K562 (cell line): ENCODE measurements at regions not wholly inside any gene's neighbourhood (a gene's known extent, or its start where the extent isn't known, plus 50 kb on each side); places are given as distances from the start of the nearest gene placed in this dataset.

ENCODE experiments used
- ATAC-seq: fragments of 200-7000 bp; cut with Tn5 transposase; 3 replicates; pipeline ENCODE4 v1.9.1; 2020; ENCODE audit warnings: moderate library complexity
- BruUV-seq: library from RNA; stranded (reverse); fragments of 400-500 nt; replicated peaks from 2 replicates; lab custom pipeline; 2021; lab: Mats Ljungman, UMichigan
- CTCF ChIA-PET: fragments of 300-600 bp; formaldehyde crosslinking; extraction: SDS; loops from one replicate; lab custom pipeline; 2021; ENCODE audit warnings: low intra/inter-chr PET ratio; lab: Yijun Ruan, JAX
- POLR2A ChIA-PET: fragments of 300-600, 350-650 bp; sonication (Branson Sonifier 250); formaldehyde crosslinking; extraction: SDS; loops from one replicate; lab custom pipeline; 2021; ENCODE audit warnings: antibody characterized with exemption, inconsistent platforms; lab: Yijun Ruan, JAX
- DNase-seq, 4 experiments: peaks; one replicate each; pipeline versions ENCODE4 v3.0.0 to v3.0.0-alpha.2; 2011 to 2018; ENCODE audit warnings: low spot score in 3 of 4, mixed read lengths in 3 of 4; ENCODE audit errors: extremely low read depth in 1 of 4
- FAIRE-seq: peaks from 2 replicates; lab custom pipeline; 2011; peaks lifted over from hg19 to GRCh38; lab: Jason Lieb, UNC
- H2AFZ ChIP-seq: 2 replicates; pipeline ENCODE4 v1.6.0; 2011; ENCODE audit warnings: low read depth, low read length, control low read depth, inconsistent platforms
- H3K27ac ChIP-seq: fragments of 200-600 bp; 3 replicates; pipeline ENCODE4 v1.8.0; 2011; ENCODE audit warnings: low read depth, mild to moderate bottlenecking, control low read depth, inconsistent platforms, low read length, moderate library complexity, mixed read lengths; ENCODE audit errors: extremely low read depth
- H3K27me3 ChIP-seq, 2 experiments: fragments of 300-600 bp in 1 of 2; 2 replicates in 1 of 2; 3 replicates in 1 of 2; pipeline versions ENCODE4 v1.6.0 to v1.8.0; 2011; ENCODE audit warnings: inconsistent platforms in 2 of 2, low read length in 2 of 2, mild to moderate bottlenecking in 1 of 2, mixed read lengths in 1 of 2, moderate library complexity in 1 of 2; ENCODE audit not compliant: control insufficient read depth in 2 of 2, insufficient read depth in 2 of 2
- H3K36me3 ChIP-seq: fragments of 300-600 bp; 3 replicates; pipeline ENCODE4 v1.8.0; 2011; ENCODE audit warnings: mild to moderate bottlenecking, low read length, inconsistent platforms; ENCODE audit not compliant: control insufficient read depth, insufficient read depth
- H3K4me1 ChIP-seq, 2 experiments: fragments of 200-600 bp in 1 of 2; replicated peaks in 1 of 2; 2 replicates in 1 of 2; 3 replicates in 1 of 2; pipeline versions ENCODE4 v1.5.1 to v1.8.0; 2011; ENCODE audit warnings: inconsistent platforms in 2 of 2, low read length in 2 of 2, mild to moderate bottlenecking in 1 of 2, mixed read lengths in 1 of 2, moderate library complexity in 1 of 2; ENCODE audit not compliant: control insufficient read depth in 2 of 2, insufficient read depth in 2 of 2
- H3K4me2 ChIP-seq: 2 replicates; pipeline ENCODE4 v1.6.1; 2011; ENCODE audit warnings: low read length, control low read depth, inconsistent platforms, mixed read lengths; ENCODE audit not compliant: insufficient read depth
- H3K4me3 ChIP-seq: fragments of 200-600 bp; sonication (generic), shearing (Covaris generic); 2 replicates; pipeline ENCODE4 v1.5.1; 2016; ENCODE audit warnings: control low read depth, inconsistent platforms
- H3K79me2 ChIP-seq: fragments of 200-600 bp; 3 replicates; pipeline ENCODE4 v1.8.0; 2011; ENCODE audit warnings: low read length, inconsistent platforms; ENCODE audit not compliant: control insufficient read depth, insufficient read depth
- H3K9ac ChIP-seq, 2 experiments: 2 replicates each; pipeline versions ENCODE4 v1.6.0 to v1.6.1; 2011; ENCODE audit warnings: low read depth in 2 of 2, low read length in 2 of 2, control low read depth in 1 of 2, inconsistent platforms in 1 of 2, mild to moderate bottlenecking in 1 of 2, mixed read lengths in 1 of 2; ENCODE audit not compliant: insufficient read depth in 1 of 2
- H3K9me1 ChIP-seq: one replicate; pipeline ENCODE4 v1.6.0; 2011; ENCODE audit warnings: inconsistent platforms, mild to moderate bottlenecking, low read length, moderate library complexity; ENCODE audit not compliant: control insufficient read depth, insufficient read depth
- H3K9me3 ChIP-seq: replicated peaks from 2 replicates; pipeline ENCODE4 v1.5.1; 2011; ENCODE audit warnings: low read depth, low read length, inconsistent platforms; ENCODE audit not compliant: control insufficient read depth, insufficient read depth
- H4K20me1 ChIP-seq: replicated peaks from 2 replicates; pipeline ENCODE4 v1.6.1; 2011; ENCODE audit warnings: low read length, inconsistent platforms, mixed read lengths; ENCODE audit not compliant: control insufficient read depth, insufficient read depth
- GATAD2B ChIP-seq: fragments of 450-650 bp; IDR thresholded peaks from 2 replicates; pipeline ENCODE4 v1.6.1; 2017; ENCODE audit warnings: mild to moderate bottlenecking, borderline replicate concordance
- KDM1A ChIP-seq, 2 experiments: fragments of 450-650 bp; IDR thresholded peaks; 2 replicates each; pipeline ENCODE4 v1.6.1; 2016; ENCODE audit warnings: mild to moderate bottlenecking in 2 of 2
- KHSRP ChIP-seq: fragments of 450-650 bp; IDR thresholded peaks from 2 replicates; pipeline ENCODE4 v1.6.1; 2017
- MAFG ChIP-seq: fragments of 450-650 bp; conservative IDR thresholded peaks from 2 replicates; pipeline ENCODE4 v1.6.1; 2016; ENCODE audit warnings: missing genetic modification characterization, missing compliant biosample characterization
- MAX ChIP-seq: sonication (generic); formaldehyde crosslinking; IDR thresholded peaks from 2 replicates; pipeline ENCODE4 v1.9.0; 2022; ENCODE audit warnings: mild to moderate bottlenecking, missing genetic modification reagents
- PRPF4 ChIP-seq: fragments of 200-400 bp; formaldehyde crosslinking; IDR thresholded peaks from one replicate; pipeline ENCODE4 v1.6.1; 2017; ENCODE audit warnings: low read length, low read depth, mild to moderate bottlenecking; ENCODE audit not compliant: insufficient read depth, poor library complexity, severe bottlenecking
- SETDB1 ChIP-seq: IDR thresholded peaks from one replicate; pipeline ENCODE4 v1.6.1; 2012; ENCODE audit warnings: low read length, control low read depth, inconsistent platforms
- SP1 ChIP-seq: sonication (generic); formaldehyde crosslinking; IDR thresholded peaks from 2 replicates; pipeline ENCODE4 v1.8.1; 2022; ENCODE audit warnings: mild to moderate bottlenecking, missing genetic modification reagents
- ZNF324 ChIP-seq: fragments of 250-450 bp; sonication (Bioruptor Pico); IDR thresholded peaks from 2 replicates; pipeline ENCODE4 v1.4.0; 2020; ENCODE audit warnings: mild to moderate bottlenecking
- ZNF384 ChIP-seq: IDR thresholded peaks from 2 replicates; pipeline ENCODE4 v1.6.1; 2012; ENCODE audit warnings: low read depth, low read length, improper control_type of control experiment
- WGBS: fragments of 100-300 bp; shearing (Covaris generic); methylation state at CpG from one replicate; pipeline ENCODE4 v1.1.6; 2016; ENCODE audit warnings: low coverage, mixed read lengths; ENCODE audit not compliant: insufficient coverage; ENCODE audit errors: missing lambda C conversion rate; 5-methylcytosine and 5-hydroxymethylcytosine counted together
- in situ Hi-C: fragments of 300-500 bp; cut with MboI; formaldehyde crosslinking; loops from 4 replicates; pipeline ENCODE4 v1.15.0; 2018; ENCODE audit warnings: inconsistent platforms, mixed read lengths
- intact Hi-C: fragments of 100-400 bp; cut with micrococcal nuclease; formaldehyde crosslinking; loops from 2 replicates; pipeline ENCODE4 v1.14.2; 2022
- TF ChIP-seq, protein P1 (sequence below): sonication (generic); formaldehyde crosslinking; IDR thresholded peaks from 2 replicates; pipeline ENCODE4 v1.8.1; 2023; ENCODE audit warnings: missing genetic modification reagents, mild to moderate bottlenecking, borderline replicate concordance

GRCh38 chr2:30331038-30331437, 99.7 kb downstream of the LBH start:
- no TSS peak for BruUV-seq
- POLR2A ChIA-PET: no interaction called here
- DNase-seq: no peak

GRCh38 chr2:30331869-30332268, 100.5 kb downstream of the LBH start:
- CTCF ChIA-PET: no interaction called here
- Histone ChIP-seq H3K4me1 (no peaks in the 10 kb centered on the region; a peak in 1 of 5 replicates), H2AFZ (no peak overlapping the region), H4K20me1 (no peaks in the 10 kb centered on the region), H3K9me3 (0 out of 2 replicates have a peak, but pooled peaks cover 5% of the 10 kb centered on the region), H3K9me1 (no peaks in the 10 kb centered on the region), H3K27me3 (peaks cover 3 to 22% of the 10 kb centered on the region in 2 experiments; a peak in 3 of 5 replicates), H3K79me2 (no peaks in the 10 kb centered on the region), H3K4me3 (no peak overlapping the region), H3K27ac (no peak overlapping the region), H3K36me3 (no peaks in the 10 kb centered on the region), H3K4me2 (no peak overlapping the region; the same call in 1 of the 2 replicates), H3K9ac (no peak overlapping the region)
- intact Hi-C loops (no loop called here), in situ Hi-C loops (no loop called here)
- 17% methylated on average over 7 of the region's 7 CpGs for WGBS
- FAIRE-seq (peak; percentile 15), ATAC-seq (no peak), DNase-seq (no peak)
- POLR2A ChIA-PET: no interaction called here
- BruUV-seq: TSS peak; percentile 66
- TF ChIP-seq PRPF4 (no peak), KHSRP (no peak), MAX (CRISPR knock-in tag) (0 out of 2 replicates have a peak, but pooled peaks have one; percentile 22), MAFG (no peak), ZNF324 (CRISPR knock-in tag) (no peak), SP1 (CRISPR knock-in tag) (no peak), KDM1A (IDR thresholded peaks at IDR 0.05) (peak in 1 of 2 experiments; percentile 18; a peak in 1 of 4 replicates)
- TF ChIP-seq, protein P1, sequence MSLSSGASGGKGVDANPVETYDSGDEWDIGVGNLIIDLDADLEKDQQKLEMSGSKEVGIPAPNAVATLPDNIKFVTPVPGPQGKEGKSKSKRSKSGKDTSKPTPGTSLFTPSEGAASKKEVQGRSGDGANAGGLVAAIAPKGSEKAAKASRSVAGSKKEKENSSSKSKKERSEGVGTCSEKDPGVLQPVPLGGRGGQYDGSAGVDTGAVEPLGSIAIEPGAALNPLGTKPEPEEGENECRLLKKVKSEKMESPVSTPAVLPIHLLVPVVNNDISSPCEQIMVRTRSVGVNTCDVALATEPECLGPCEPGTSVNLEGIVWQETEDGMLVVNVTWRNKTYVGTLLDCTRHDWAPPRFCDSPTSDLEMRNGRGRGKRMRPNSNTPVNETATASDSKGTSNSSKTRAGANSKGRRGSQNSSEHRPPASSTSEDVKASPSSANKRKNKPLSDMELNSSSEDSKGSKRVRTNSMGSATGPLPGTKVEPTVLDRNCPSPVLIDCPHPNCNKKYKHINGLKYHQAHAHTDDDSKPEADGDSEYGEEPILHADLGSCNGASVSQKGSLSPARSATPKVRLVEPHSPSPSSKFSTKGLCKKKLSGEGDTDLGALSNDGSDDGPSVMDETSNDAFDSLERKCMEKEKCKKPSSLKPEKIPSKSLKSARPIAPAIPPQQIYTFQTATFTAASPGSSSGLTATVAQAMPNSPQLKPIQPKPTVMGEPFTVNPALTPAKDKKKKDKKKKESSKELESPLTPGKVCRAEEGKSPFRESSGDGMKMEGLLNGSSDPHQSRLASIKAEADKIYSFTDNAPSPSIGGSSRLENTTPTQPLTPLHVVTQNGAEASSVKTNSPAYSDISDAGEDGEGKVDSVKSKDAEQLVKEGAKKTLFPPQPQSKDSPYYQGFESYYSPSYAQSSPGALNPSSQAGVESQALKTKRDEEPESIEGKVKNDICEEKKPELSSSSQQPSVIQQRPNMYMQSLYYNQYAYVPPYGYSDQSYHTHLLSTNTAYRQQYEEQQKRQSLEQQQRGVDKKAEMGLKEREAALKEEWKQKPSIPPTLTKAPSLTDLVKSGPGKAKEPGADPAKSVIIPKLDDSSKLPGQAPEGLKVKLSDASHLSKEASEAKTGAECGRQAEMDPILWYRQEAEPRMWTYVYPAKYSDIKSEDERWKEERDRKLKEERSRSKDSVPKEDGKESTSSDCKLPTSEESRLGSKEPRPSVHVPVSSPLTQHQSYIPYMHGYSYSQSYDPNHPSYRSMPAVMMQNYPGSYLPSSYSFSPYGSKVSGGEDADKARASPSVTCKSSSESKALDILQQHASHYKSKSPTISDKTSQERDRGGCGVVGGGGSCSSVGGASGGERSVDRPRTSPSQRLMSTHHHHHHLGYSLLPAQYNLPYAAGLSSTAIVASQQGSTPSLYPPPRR (CRISPR knock-in tag): no peak

More at GRCh38 chr2:30331038-30331437, 99.7 kb downstream of the LBH start:
- Histone ChIP-seq H3K36me3 (no peaks in the 10 kb centered on the region), H3K27me3 (peaks cover 3 to 27% of the 10 kb centered on the region in 2 experiments; a peak in 3 of 5 replicates), H3K9me1 (no peaks in the 10 kb centered on the region), H3K4me1 (no peaks in the 10 kb centered on the region; a peak in 1 of 5 replicates), H3K4me3 (no peak overlapping the region), H3K9ac (no peak overlapping the region), H3K9me3 (0 out of 2 replicates have a peak, but pooled peaks cover 5% of the 10 kb centered on the region), H3K27ac (no peak overlapping the region), H4K20me1 (no peaks in the 10 kb centered on the region), H3K79me2 (no peaks in the 10 kb centered on the region), H3K4me2 (no peak overlapping the region), H2AFZ (no peak overlapping the region)
- no peak for FAIRE-seq
- CTCF ChIA-PET: no interaction called here
- 4% methylated on average over 4 of the region's 4 CpGs for WGBS
- ATAC-seq: no peak
- intact Hi-C loops: no loop called here
- in situ Hi-C loops: no loop called here
- TF ChIP-seq SETDB1: no peak
- TF ChIP-seq ZNF384: no peak
- TF ChIP-seq KDM1A (IDR thresholded peaks at IDR 0.05): peak in 1 of 2 experiments; percentile 48; a peak in 1 of 4 replicates
- TF ChIP-seq GATAD2B: no peak
- TF ChIP-seq, all 486 proteins: peak for 1
